ELR (cell line): ENCODE measurements at regions not wholly inside any gene's neighbourhood (a gene's known extent, or its start where the extent isn't known, plus 50 kb on each side); places are given as distances from the start of the nearest gene placed in this dataset.

ENCODE experiments used
- DNase-seq: peaks from one replicate; pipeline ENCODE4 v3.0.0-alpha.2; 2015; ENCODE audit warnings: low read depth

GRCh38 chr12:45549337-45549902 is 180.1 kb upstream of the ARID2 start:
- no peak for DNase-seq

GRCh38 chr12:45553204-45553603 is 176.3 kb upstream of the ARID2 start:
- DNase-seq: peak; percentile 77

GRCh38 chr12:45557016-45557415 is 172.5 kb upstream of the ARID2 start:
- no peak for DNase-seq

- no peak for DNase-seq
Observed at GRCh38 chr12:45558353-45558752, 171.2 kb upstream of the ARID2 start.

GRCh38 chr12:45559537-45559936 is 170.0 kb upstream of the ARID2 start:
- DNase-seq: no peak

- no peak for DNase-seq
Observed at GRCh38 chr12:45560689-45561088, 168.8 kb upstream of the ARID2 start.

GRCh38 chr12:45561488-45561887 is 168.0 kb upstream of the ARID2 start:
- no peak for DNase-seq

- DNase-seq: no peak
Observed at GRCh38 chr12:45565590-45565989, 163.9 kb upstream of the ARID2 start.

- DNase-seq: no peak
Observed at GRCh38 chr12:45566257-45566656, 163.2 kb upstream of the ARID2 start.

- no peak for DNase-seq
Observed at GRCh38 chr12:45568808-45569207, 160.7 kb upstream of the ARID2 start.

GRCh38 chr12:45570501-45570900 is 159.0 kb upstream of the ARID2 start:
- no peak for DNase-seq

GRCh38 chr12:45572114-45572513 is 157.4 kb upstream of the ARID2 start:
- DNase-seq: no peak

GRCh38 chr12:45575417-45575816 is 154.1 kb upstream of the ARID2 start:
- no peak for DNase-seq

- no peak for DNase-seq
Observed at GRCh38 chr12:45575823-45576475, 153.6 kb upstream of the ARID2 start.

- no peak for DNase-seq
Observed at GRCh38 chr12:45577844-45578399, 151.6 kb upstream of the ARID2 start.

GRCh38 chr12:45580356-45580969 is 149.0 kb upstream of the ARID2 start:
- no peak for DNase-seq

GRCh38 chr12:45581112-45581511 is 148.4 kb upstream of the ARID2 start:
- DNase-seq: no peak

GRCh38 chr12:45582536-45582935 is 147.0 kb upstream of the ARID2 start:
- DNase-seq: no peak

- DNase-seq: no peak
Observed at GRCh38 chr12:45582986-45583659, 146.4 kb upstream of the ARID2 start.

GRCh38 chr12:45584336-45584735 is 145.2 kb upstream of the ARID2 start:
- DNase-seq: no peak

GRCh38 chr12:45585522-45586230 is 143.8 kb upstream of the ARID2 start:
- no peak for DNase-seq

GRCh38 chr12:45586486-45586885 is 143.0 kb upstream of the ARID2 start:
- DNase-seq: no peak
